ENCODE measurements at regions not wholly inside any gene's neighbourhood (a gene's known extent, or its start where the extent isn't known, plus 50 kb on each side); places are given as distances from the start of the nearest gene placed in this dataset.

DNA sequence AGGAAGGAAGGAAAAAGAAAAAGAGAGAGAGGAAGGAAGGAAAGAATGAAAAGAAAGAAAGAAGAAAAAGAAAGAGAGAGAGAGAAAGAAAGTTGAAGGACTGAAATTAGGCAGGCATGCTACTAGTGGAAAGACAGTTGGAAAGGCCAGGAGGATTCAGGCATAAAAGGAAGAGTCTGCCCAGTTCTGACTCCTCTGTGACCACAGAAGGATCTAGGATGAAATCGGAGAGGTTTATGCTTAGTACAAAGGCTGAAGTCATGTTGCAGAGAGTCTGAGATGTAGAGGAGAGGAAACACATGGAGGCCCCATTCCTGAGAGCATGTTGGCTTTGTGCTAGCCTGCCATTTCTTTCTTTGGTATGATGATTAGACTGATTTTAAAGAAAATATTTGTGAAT, 246.5 kb upstream of the ARGLU1 start:
- no peaks in the 10 kb centered on the region for H3K36me3 ChIP-seq (ENCODE audit: control insufficient read depth, insufficient read depth, low read length)
- no peak for DNase-seq (ENCODE audit: low read depth)
- no peak overlapping the region for H3K4me3 ChIP-seq (ENCODE audit: low read depth, low read length)
- CTCF ChIA-PET, result no interaction called here
- H3K27me3 ChIP-seq (ENCODE audit: control insufficient read depth, insufficient read depth, low read length), result no peaks in the 10 kb centered on the region
- POLR2A ChIA-PET, result no interaction called here
- TF ChIP-seq, protein P1, sequence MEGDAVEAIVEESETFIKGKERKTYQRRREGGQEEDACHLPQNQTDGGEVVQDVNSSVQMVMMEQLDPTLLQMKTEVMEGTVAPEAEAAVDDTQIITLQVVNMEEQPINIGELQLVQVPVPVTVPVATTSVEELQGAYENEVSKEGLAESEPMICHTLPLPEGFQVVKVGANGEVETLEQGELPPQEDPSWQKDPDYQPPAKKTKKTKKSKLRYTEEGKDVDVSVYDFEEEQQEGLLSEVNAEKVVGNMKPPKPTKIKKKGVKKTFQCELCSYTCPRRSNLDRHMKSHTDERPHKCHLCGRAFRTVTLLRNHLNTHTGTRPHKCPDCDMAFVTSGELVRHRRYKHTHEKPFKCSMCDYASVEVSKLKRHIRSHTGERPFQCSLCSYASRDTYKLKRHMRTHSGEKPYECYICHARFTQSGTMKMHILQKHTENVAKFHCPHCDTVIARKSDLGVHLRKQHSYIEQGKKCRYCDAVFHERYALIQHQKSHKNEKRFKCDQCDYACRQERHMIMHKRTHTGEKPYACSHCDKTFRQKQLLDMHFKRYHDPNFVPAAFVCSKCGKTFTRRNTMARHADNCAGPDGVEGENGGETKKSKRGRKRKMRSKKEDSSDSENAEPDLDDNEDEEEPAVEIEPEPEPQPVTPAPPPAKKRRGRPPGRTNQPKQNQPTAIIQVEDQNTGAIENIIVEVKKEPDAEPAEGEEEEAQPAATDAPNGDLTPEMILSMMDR (IDR thresholded peaks at IDR 0.05; ENCODE audit: insufficient read depth, low read depth, low read length), result no peak

DNA sequence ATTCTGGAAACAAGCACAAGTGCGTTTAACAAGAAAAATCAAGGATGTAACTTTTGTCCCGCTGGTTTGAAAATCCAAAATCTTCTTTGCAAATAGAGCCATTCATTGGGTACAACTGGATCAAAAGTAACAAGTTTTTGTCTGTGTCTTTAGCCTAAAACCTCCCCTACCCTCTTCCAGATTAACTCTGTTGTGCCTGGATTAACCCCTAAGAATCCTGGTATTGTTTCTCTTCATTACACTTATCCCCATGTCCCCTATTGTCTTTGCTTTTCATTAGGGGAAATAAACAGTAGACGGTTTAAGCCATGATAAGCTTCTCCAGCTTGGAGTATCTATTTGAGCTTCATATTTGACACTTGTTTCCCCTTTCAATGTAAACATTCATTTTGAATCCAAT, 242.1 kb upstream of the ARGLU1 start:
- Histone ChIP-seq H3K36me3 (ENCODE audit: control insufficient read depth, insufficient read depth, low read length) (no peaks in the 10 kb centered on the region), H3K27me3 (ENCODE audit: control insufficient read depth, insufficient read depth, low read length) (no peaks in the 10 kb centered on the region), H3K4me3 (ENCODE audit: low read depth, low read length) (no peak overlapping the region)
- CTCF ChIA-PET, result no interaction called here
- POLR2A ChIA-PET, result no interaction called here
- TF ChIP-seq, protein P1 (IDR thresholded peaks at IDR 0.05; ENCODE audit: insufficient read depth, low read depth, low read length), result no peak
- DNase-seq (ENCODE audit: low read depth), result no peak

DNA sequence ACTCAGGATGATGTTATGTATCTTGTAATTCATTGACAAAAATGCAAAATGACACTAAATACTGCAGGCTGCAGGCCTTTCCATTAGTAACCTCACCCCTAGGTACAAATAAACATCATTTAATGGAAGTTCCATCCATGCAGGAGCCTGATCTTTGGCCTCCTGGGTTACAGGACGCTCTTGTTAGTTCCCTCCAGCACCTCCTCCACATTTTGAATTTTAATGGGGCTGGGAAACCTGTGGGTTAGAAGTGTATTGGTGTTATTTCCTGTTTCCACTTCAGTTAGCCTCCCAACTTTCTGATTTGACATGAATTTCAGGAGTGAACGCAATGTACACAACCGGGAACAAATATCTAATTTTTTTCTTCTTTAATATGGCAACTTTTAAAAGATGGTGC, 237.1 kb upstream of the ARGLU1 start:
- H3K27me3 ChIP-seq (ENCODE audit: control insufficient read depth, insufficient read depth, low read length), result no peaks in the 10 kb centered on the region
- ChIA-PET CTCF (no interaction called here), POLR2A (no interaction called here)
- no peak for DNase-seq (ENCODE audit: low read depth)
- TF ChIP-seq, protein P1 (IDR thresholded peaks at IDR 0.05; ENCODE audit: insufficient read depth, low read depth, low read length), result no peak
- H3K4me3 ChIP-seq (ENCODE audit: low read depth, low read length), result no peak overlapping the region
- H3K36me3 ChIP-seq (ENCODE audit: control insufficient read depth, insufficient read depth, low read length), result no peaks in the 10 kb centered on the region

DNA sequence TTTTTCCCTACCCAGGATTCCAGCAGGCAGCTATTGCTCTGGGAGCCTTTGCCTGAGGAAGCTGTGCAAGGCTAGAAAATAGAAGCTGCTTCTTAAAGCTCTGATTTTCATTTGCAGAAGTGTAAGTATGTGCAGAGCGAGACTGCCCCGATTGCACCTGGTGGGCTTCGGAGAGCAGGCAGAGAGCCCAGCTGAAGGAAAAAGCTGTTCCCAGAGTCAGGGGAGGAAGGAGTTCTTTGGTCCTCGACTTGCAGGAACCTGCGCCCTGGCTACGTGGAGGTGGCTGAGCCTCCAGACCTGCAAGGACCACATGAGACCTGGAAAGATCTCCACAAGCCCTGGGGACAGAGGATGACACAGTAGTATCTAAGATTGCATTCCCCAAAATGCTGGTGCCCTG, 235.0 kb upstream of the ARGLU1 start:
- H3K36me3 ChIP-seq (ENCODE audit: control insufficient read depth, insufficient read depth, low read length), result no peaks in the 10 kb centered on the region
- POLR2A ChIA-PET, result no interaction called here
- CTCF ChIA-PET, result no interaction called here
- no peak overlapping the region for H3K4me3 ChIP-seq (ENCODE audit: low read depth, low read length)
- H3K27me3 ChIP-seq (ENCODE audit: control insufficient read depth, insufficient read depth, low read length), result no peaks in the 10 kb centered on the region
- DNase-seq (ENCODE audit: low read depth), result no peak
- TF ChIP-seq, protein P1 (IDR thresholded peaks at IDR 0.05; ENCODE audit: insufficient read depth, low read depth, low read length), result no peak

DNA sequence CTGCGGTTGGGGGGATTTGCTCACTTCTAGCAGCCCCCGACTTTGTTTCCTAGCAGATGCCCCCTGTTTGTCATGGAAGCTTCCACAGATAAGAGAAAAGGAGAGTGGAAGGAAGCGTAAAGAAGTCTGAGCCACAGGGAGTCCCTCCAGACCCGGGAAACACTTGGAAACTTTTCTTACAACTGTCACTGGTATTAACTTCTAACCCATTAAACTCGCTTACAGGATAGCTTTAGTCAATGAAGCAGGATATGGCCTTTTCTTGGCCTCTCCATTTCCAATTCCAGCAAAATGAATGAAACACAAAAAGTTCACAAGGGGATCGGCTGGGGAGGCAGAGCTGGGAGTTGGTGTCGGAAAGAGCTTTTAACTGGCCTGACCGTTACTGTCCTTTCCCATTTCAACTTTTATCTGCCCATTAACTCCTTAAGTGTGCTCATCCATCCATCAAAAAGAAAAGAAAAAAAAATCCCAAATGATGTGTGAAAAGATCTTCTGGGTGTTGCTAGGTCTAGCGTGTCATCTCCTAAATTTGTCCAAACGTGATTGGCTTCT, 231.9 kb upstream of the ARGLU1 start:
- ChIA-PET CTCF (no interaction called here), POLR2A (no interaction called here)
- TF ChIP-seq, protein P1 (IDR thresholded peaks at IDR 0.05; ENCODE audit: insufficient read depth, low read depth, low read length), result no peak
- Histone ChIP-seq H3K27me3 (ENCODE audit: control insufficient read depth, insufficient read depth, low read length) (no peaks in the 10 kb centered on the region), H3K4me3 (ENCODE audit: low read depth, low read length) (no peak overlapping the region), H3K36me3 (ENCODE audit: control insufficient read depth, insufficient read depth, low read length) (no peaks in the 10 kb centered on the region)
- DNase-seq (ENCODE audit: low read depth), result no peak

All from BJ (cell line).